Muscle of leg (tissue), 3 donors: ENCODE measurements at regions not wholly inside any gene's neighbourhood (a gene's known extent, or its start where the extent isn't known, plus 50 kb on each side); places are given as distances from the start of the nearest gene placed in this dataset.
"Not testable (repeated sequence)": the region's sequence is repeated elsewhere in the genome, so short reads cannot be mapped to it uniquely, and the experiment has no call there.

ENCODE experiments used
- DNase-seq: peaks from one replicate; pipeline ENCODE4 v3.0.0; 2013
- H3K27ac ChIP-seq: one replicate; pipeline ENCODE4 v1.5.1; 2013; ENCODE audit warnings: mild to moderate bottlenecking, low read length, control low read depth
- H3K27me3 ChIP-seq: one replicate; pipeline ENCODE4 v1.6.1; 2013; ENCODE audit warnings: low read length; ENCODE audit not compliant: control insufficient read depth, insufficient read depth
- H3K36me3 ChIP-seq: one replicate; pipeline ENCODE4 v1.6.1; 2013; ENCODE audit warnings: low read length; ENCODE audit not compliant: control insufficient read depth, insufficient read depth
- H3K4me1 ChIP-seq: one replicate; pipeline ENCODE4 v1.6.1; 2013; ENCODE audit warnings: low read length; ENCODE audit not compliant: control insufficient read depth, insufficient read depth
- H3K4me3 ChIP-seq: one replicate; pipeline ENCODE4 v1.5.1; 2013; ENCODE audit warnings: low read length, control low read depth
- H3K9me3 ChIP-seq: replicated peaks from 2 replicates; pipeline ENCODE4 v1.6.1; 2013; ENCODE audit warnings: low read depth, low read length; ENCODE audit not compliant: control insufficient read depth
- WGBS: methylation state at CpG from one replicate; pipeline ENCODE4 v1.1.5; 2013; ENCODE audit warnings: missing lambda C conversion rate; ENCODE audit not compliant: insufficient coverage; 5-methylcytosine and 5-hydroxymethylcytosine counted together

DNA sequence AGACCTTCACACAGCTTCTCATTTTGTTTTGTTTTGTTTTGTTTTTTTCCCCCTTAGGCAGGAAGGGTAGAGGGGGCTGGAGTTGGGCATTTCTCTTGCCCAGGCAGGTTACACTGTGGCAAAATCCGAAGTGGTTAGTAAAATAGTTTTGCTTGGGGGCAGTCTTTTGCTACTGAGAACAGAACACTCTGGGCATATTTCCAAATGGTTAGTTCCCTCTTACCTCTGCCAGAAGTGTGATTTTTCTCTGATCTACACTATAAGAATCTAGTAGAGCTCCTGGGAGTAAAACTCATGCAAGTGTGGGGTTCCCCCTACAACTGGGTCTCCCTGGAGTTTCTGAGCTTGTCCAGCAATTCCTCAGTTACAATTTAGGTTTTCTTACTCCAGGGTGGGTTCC lies 61.7 kb downstream of the NPS start:
- H3K9me3 ChIP-seq: no peaks in the 10 kb centered on the region
- peaks cover 4% of the 10 kb centered on the region for H3K4me1 ChIP-seq
- no peak overlapping the region for H3K27ac ChIP-seq
- H3K27me3 ChIP-seq: no peaks in the 10 kb centered on the region
- no peak overlapping the region for H3K4me3 ChIP-seq
- WGBS: no CpG with 5 or more reads among the region's 1 CpG
- H3K36me3 ChIP-seq: no peaks in the 10 kb centered on the region
- DNase-seq: peak; percentile 2

DNA sequence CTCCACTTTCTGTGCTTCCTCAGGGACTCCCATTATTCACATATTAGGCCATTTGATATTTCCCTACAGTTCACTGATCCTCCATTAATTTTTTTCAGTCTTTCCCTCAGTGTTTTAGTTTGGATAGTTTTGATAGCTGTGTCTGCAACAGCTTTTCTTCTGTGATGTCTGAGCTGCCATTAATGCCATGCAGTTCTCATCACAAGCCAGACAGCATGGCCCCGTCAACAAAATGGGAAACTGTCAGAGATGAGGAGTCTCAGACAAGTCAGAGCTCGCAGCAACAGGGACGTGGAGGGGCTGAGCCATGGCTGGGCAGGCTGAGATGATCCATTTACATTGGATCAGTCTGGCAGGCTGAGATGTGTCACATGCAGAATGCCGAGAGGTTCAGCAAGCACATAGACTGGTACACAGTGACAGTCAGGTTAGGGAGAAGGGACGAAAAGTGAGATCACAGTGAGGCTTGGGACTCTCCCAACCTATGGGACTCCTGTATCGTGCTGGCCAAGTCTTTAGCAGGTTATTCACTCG lies 65.4 kb downstream of the NPS start:
- H3K9me3 ChIP-seq: no peaks in the 10 kb centered on the region
- WGBS: 75% methylated on average over 5 of the region's 7 CpGs

DNA sequence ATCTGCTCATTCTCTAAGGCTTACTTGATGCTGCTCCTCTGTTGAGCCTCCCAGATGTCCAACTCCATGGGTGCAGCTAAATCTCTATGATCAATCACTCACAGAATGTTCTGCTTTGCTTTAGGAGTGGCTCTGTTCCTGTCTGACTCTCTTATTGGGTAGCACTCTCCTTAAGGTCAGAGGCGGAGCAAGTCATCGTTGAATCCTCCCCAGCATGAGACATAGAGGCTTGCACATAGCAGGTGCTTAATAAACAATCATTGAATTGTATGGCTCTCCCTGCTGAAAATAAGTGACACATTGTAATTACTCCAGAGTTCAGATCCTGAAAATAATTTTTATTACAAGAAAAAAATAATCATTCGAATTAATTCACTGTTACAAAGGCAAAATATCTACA lies 69.7 kb downstream of the NPS start:
- Histone ChIP-seq H3K27me3 (no peaks in the 10 kb centered on the region), H3K4me1 (peaks cover 23% of the 10 kb centered on the region), H3K4me3 (no peak overlapping the region), H3K36me3 (no peaks in the 10 kb centered on the region), H3K27ac (peak overlapping the region; percentile 79), H3K9me3 (no peaks in the 10 kb centered on the region)
- peak; percentile 9 for DNase-seq
- 83% methylated on average over 2 of the region's 3 CpGs for WGBS

More for the DNA sequence above, 65.4 kb downstream of the NPS start:
- Histone ChIP-seq H3K36me3 (no peaks in the 10 kb centered on the region), H3K4me1 (peaks cover 15% of the 10 kb centered on the region), H3K27me3 (no peaks in the 10 kb centered on the region), H3K4me3 (no peak overlapping the region), H3K27ac (no peak overlapping the region)
- DNase-seq: no peak

GRCh38 chr10:127619546-127620325 lies 70.6 kb downstream of the NPS start:
- DNase-seq: peak; percentile 92
- WGBS: 54% methylated on average over 3 of the region's 5 CpGs
- Histone ChIP-seq H3K4me3 (no peak overlapping the region), H3K36me3 (no peaks in the 10 kb centered on the region), H3K4me1 (peaks cover 23% of the 10 kb centered on the region), H3K27me3 (no peaks in the 10 kb centered on the region), H3K27ac (peak overlapping the region; percentile 82), H3K9me3 (no peaks in the 10 kb centered on the region)

DNA sequence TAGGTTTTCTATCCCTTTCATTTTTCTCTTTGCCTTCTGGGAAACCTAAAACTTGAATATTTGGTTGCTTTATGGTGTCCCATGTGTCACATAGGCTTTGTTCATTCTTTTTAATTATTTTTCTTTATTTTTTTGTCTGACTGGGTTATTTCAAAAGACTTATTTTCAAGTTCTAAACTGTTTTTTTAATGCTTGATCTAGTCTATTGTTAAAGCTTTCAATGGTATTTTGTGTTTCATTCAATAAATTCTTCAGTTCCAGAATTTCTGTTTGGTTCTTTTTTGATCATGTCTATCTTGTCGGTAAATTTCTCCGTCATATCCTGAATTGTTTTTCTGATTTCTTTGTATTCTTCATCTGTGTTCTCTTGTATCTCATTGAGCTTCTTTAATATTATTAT lies 86.8 kb downstream of the NPS start:
- H3K4me3 ChIP-seq: no peak overlapping the region
- H3K27ac ChIP-seq: no peak overlapping the region
- no CpG with 5 or more reads among the region's 2 CpGs for WGBS
- H3K9me3 ChIP-seq: peaks cover 28% of the 10 kb centered on the region
- no peak for DNase-seq
- no peaks in the 10 kb centered on the region for H3K36me3 ChIP-seq
- H3K27me3 ChIP-seq: no peaks in the 10 kb centered on the region
- no peaks in the 10 kb centered on the region for H3K4me1 ChIP-seq

GRCh38 chr10:127648885-127649284 lies 88.1 kb upstream of the FOXI2 start:
- DNase-seq: no peak
- H3K4me1 ChIP-seq: no peaks in the 10 kb centered on the region
- H3K4me3 ChIP-seq: no peak overlapping the region
- H3K36me3 ChIP-seq: no peaks in the 10 kb centered on the region
- peaks cover 2% of the 10 kb centered on the region for H3K27me3 ChIP-seq
- H3K27ac ChIP-seq: no peak overlapping the region
- no peaks in the 10 kb centered on the region for H3K9me3 ChIP-seq
- WGBS: 50% methylated on average over 1 of the region's 3 CpGs

GRCh38 chr10:127649642-127650041 lies 87.3 kb upstream of the FOXI2 start:
- WGBS: 67% methylated on average over 1 of the region's 6 CpGs
- no peak overlapping the region for H3K27ac ChIP-seq
- H3K36me3 ChIP-seq: no peaks in the 10 kb centered on the region
- H3K4me3 ChIP-seq: no peak overlapping the region
- DNase-seq: no peak
- H3K9me3 ChIP-seq: no peaks in the 10 kb centered on the region
- H3K4me1 ChIP-seq: no peaks in the 10 kb centered on the region
- H3K27me3 ChIP-seq: peaks cover 2% of the 10 kb centered on the region

- WGBS: no CpG with 5 or more reads among the region's 1 CpG
- Histone ChIP-seq H3K4me1 (no peaks in the 10 kb centered on the region), H3K36me3 (no peaks in the 10 kb centered on the region), H3K27me3 (no peaks in the 10 kb centered on the region), H3K4me3 (no peak overlapping the region), H3K27ac (no peak overlapping the region), H3K9me3 (no peaks in the 10 kb centered on the region)
- DNase-seq: no peak
Observed at GRCh38 chr10:127657056-127657455, 79.9 kb upstream of the FOXI2 start.

DNA sequence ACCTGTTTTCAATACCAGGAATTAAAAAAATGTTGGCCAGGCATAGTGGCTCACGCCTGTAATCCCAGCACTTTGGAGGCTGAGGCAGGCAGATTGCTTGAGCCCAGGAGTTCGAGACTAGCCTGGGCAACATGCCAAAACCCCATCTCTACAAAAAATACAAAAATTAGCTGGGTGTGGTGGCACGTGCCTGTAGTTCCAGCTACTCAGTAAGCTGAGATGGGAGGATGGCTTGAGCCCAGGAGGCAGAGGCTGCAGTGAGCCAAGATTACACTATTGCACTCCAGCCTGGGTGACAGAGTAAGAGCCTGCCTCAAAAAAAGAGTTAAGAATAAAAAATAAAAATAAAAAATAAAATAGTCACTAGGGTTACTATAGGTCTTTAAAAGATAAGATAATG lies 60.6 kb upstream of the FOXI2 start:
- H3K4me3 ChIP-seq, H3K9me3 ChIP-seq, H3K4me1 ChIP-seq, H3K27ac ChIP-seq, H3K27me3 ChIP-seq, H3K36me3 ChIP-seq: not testable (repeated sequence)
- DNase-seq: peak; percentile 30
- no CpG with 5 or more reads among the region's 3 CpGs for WGBS

- Histone ChIP-seq H3K4me3 (no peak overlapping the region), H3K27ac (no peak overlapping the region), H3K36me3 (no peaks in the 10 kb centered on the region), H3K4me1 (no peaks in the 10 kb centered on the region), H3K9me3 (no peaks in the 10 kb centered on the region), H3K27me3 (no peaks in the 10 kb centered on the region)
- no peak for DNase-seq
- WGBS: 77% methylated on average over 2 of the region's 8 CpGs
Observed at GRCh38 chr10:127678091-127678490, 58.9 kb upstream of the FOXI2 start.
